Vagina (tissue), 2 donors: ENCODE measurements at regions not wholly inside any gene's neighbourhood (a gene's known extent, or its start where the extent isn't known, plus 50 kb on each side); places are given as distances from the start of the nearest gene placed in this dataset.
"Not testable (repeated sequence)": the region's sequence is repeated elsewhere in the genome, so short reads cannot be mapped to it uniquely, and the experiment has no call there.

Experiments used
- POLR2A ChIP-seq, 2 donors: fragments of 450-650 bp; IDR thresholded peaks; one replicate each; pipeline ENCODE4 v1.6.1; 2017; ENCODE audit warnings: antibody characterized with exemption in 2 of 2, mild to moderate bottlenecking in 2 of 2, moderate library complexity in 2 of 2
- POLR2AphosphoS5 ChIP-seq, 2 donors: sonication (generic); formaldehyde crosslinking; IDR thresholded peaks; one replicate each; pipeline ENCODE4 v1.9.0; 2017; ENCODE audit warnings: antibody characterized with exemption in 2 of 2, mild to moderate bottlenecking in 2 of 2, low read depth in 1 of 2; ENCODE audit not compliant: insufficient read depth in 1 of 2

- not testable (repeated sequence) for TF ChIP-seq POLR2A (IDR thresholded peaks at IDR 0.05); POLR2AphosphoS5 (IDR thresholded peaks at IDR 0.05; ENCODE audit: insufficient read depth in 1 of 2, low read depth in 1 of 2)
These were observed 190.3 kb downstream of the RAB11FIP2 start for GRCh38 chr10:117856426-117856825.
